Myocyte (in vitro differentiated cells): ENCODE measurements at regions not wholly inside any gene's neighbourhood (a gene's known extent, or its start where the extent isn't known, plus 50 kb on each side); places are given as distances from the start of the nearest gene placed in this dataset.
"Not testable (repeated sequence)": the region's sequence is repeated elsewhere in the genome, so short reads cannot be mapped to it uniquely, and the experiment has no call there.

Experiments
- DNase-seq: peaks from one replicate; pipeline ENCODE4 v3.0.0-alpha.2; 2012; ENCODE audit warnings: low read depth

GRCh38 chr11:70883973-70884623, 368.3 kb downstream of the SHANK2 start:
- DNase-seq = peak; percentile 50

GRCh38 chr11:70885281-70886231, 366.8 kb downstream of the SHANK2 start:
- peak; percentile 31 for DNase-seq

GRCh38 chr11:70886256-70886655, 366.1 kb downstream of the SHANK2 start:
- no peak for DNase-seq

- no peak for DNase-seq
Measured at GRCh38 chr11:70886676-70887541, 365.5 kb downstream of the SHANK2 start.

GRCh38 chr11:70887542-70887827, 364.9 kb downstream of the SHANK2 start:
- DNase-seq = no peak

GRCh38 chr11:70888061-70888460, 364.3 kb downstream of the SHANK2 start:
- no peak for DNase-seq

- DNase-seq = no peak
Measured at GRCh38 chr11:70889411-70889810, 363.0 kb downstream of the SHANK2 start.

- no peak for DNase-seq
Measured at GRCh38 chr11:70891844-70892380, 360.5 kb downstream of the SHANK2 start.

- DNase-seq = no peak
Measured at GRCh38 chr11:70892889-70893288, 359.5 kb downstream of the SHANK2 start.

GRCh38 chr11:70894566-70895365, 357.6 kb downstream of the SHANK2 start:
- DNase-seq = no peak

- DNase-seq = no peak
Measured at GRCh38 chr11:70895366-70895670, 357.1 kb downstream of the SHANK2 start.

GRCh38 chr11:70897429-70897828, 354.9 kb downstream of the SHANK2 start:
- DNase-seq = no peak

- no peak for DNase-seq
Measured at GRCh38 chr11:70899616-70900015, 352.8 kb downstream of the SHANK2 start.

- DNase-seq = no peak
Measured at GRCh38 chr11:70900540-70900939, 351.8 kb downstream of the SHANK2 start.

- DNase-seq = no peak
Measured at GRCh38 chr11:70901951-70902521, 350.3 kb downstream of the SHANK2 start.

GRCh38 chr11:70903229-70903628, 349.1 kb downstream of the SHANK2 start:
- not testable (repeated sequence) for DNase-seq

GRCh38 chr11:70906101-70906500, 346.3 kb downstream of the SHANK2 start:
- no peak for DNase-seq

- no peak for DNase-seq
Measured at GRCh38 chr11:70908223-70908622, 344.2 kb downstream of the SHANK2 start.

GRCh38 chr11:70910835-70911234, 341.5 kb downstream of the SHANK2 start:
- DNase-seq = no peak

GRCh38 chr11:70912226-70912840, 340.0 kb downstream of the SHANK2 start:
- peak; percentile 21 for DNase-seq
